ENCODE measurements at regions not wholly inside any gene's neighbourhood (a gene's known extent, or its start where the extent isn't known, plus 50 kb on each side); places are given as distances from the start of the nearest gene placed in this dataset.
"Not testable (repeated sequence)": the region's sequence is repeated elsewhere in the genome, so short reads cannot be mapped to it uniquely, and the experiment has no call there.

- DNase-seq: no peak
Observed at GRCh38 chr7:125833839-125834238, 904.2 kb upstream of the POT1 start.

GRCh38 chr7:125830743-125831142, 901.1 kb upstream of the POT1 start:
- DNase-seq: no peak

- no peak for DNase-seq
Observed at GRCh38 chr7:125828153-125828700, 898.6 kb upstream of the POT1 start.

GRCh38 chr7:125823538-125823937, 893.9 kb upstream of the POT1 start:
- DNase-seq: no peak

- DNase-seq: no peak
Observed at GRCh38 chr7:125820495-125820894, 890.9 kb upstream of the POT1 start.

- DNase-seq: no peak
Observed at GRCh38 chr7:125814100-125814499, 884.5 kb upstream of the POT1 start.

- DNase-seq: not testable (repeated sequence)
Observed at GRCh38 chr7:125806491-125806890, 876.9 kb upstream of the POT1 start.

GRCh38 chr7:125804273-125804672, 874.6 kb upstream of the POT1 start:
- no peak for DNase-seq

GRCh38 chr7:125780153-125780552, 850.5 kb upstream of the POT1 start:
- DNase-seq: no peak

GRCh38 chr7:125775317-125775716, 845.7 kb upstream of the POT1 start:
- no peak for DNase-seq

GRCh38 chr7:125773113-125773785, 843.6 kb upstream of the POT1 start:
- no peak for DNase-seq

- DNase-seq: no peak
Observed at GRCh38 chr7:125747966-125748365, 818.3 kb upstream of the POT1 start.

GRCh38 chr7:125746510-125746909, 816.9 kb upstream of the POT1 start:
- no peak for DNase-seq

- no peak for DNase-seq
Observed at GRCh38 chr7:125727215-125727614, 797.6 kb upstream of the POT1 start.

GRCh38 chr7:125695626-125696025, 766.0 kb upstream of the POT1 start:
- DNase-seq: no peak

GRCh38 chr7:125683156-125683555, 753.5 kb upstream of the POT1 start:
- no peak for DNase-seq

- DNase-seq: no peak
Observed at GRCh38 chr7:125681508-125681907, 751.9 kb upstream of the POT1 start.

- DNase-seq: no peak
Observed at GRCh38 chr7:125678771-125679170, 749.1 kb upstream of the POT1 start.

- DNase-seq: no peak
Observed at GRCh38 chr7:125675640-125676039, 746.0 kb upstream of the POT1 start.

- no peak for DNase-seq
Observed at GRCh38 chr7:125675169-125675568, 745.5 kb upstream of the POT1 start.

- no peak for DNase-seq
Observed at GRCh38 chr7:125670926-125671572, 741.4 kb upstream of the POT1 start.

- peak; percentile 67 for DNase-seq
Observed at GRCh38 chr7:125668321-125668993, 738.8 kb upstream of the POT1 start.

GRCh38 chr7:125664625-125665024, 735.0 kb upstream of the POT1 start:
- no peak for DNase-seq

GRCh38 chr7:125663961-125664360, 734.3 kb upstream of the POT1 start:
- no peak for DNase-seq
